Posterior cingulate gyrus (tissue), 11 donors: ENCODE measurements at regions not wholly inside any gene's neighbourhood (a gene's known extent, or its start where the extent isn't known, plus 50 kb on each side); places are given as distances from the start of the nearest gene placed in this dataset.
"Not testable (repeated sequence)": the region's sequence is repeated elsewhere in the genome, so short reads cannot be mapped to it uniquely, and the experiment has no call there.

ENCODE experiments used
- DNase-seq, 10 donors: peaks; one replicate each; pipeline versions ENCODE4 v3.0.0 to v3.0.0-alpha.2; 2020 to 2021; ENCODE audit warnings: mixed read lengths in 3 of 10
- intact Hi-C: fragments of 100-400 bp; cut with DNase I; formaldehyde crosslinking; loops from one replicate; pipeline ENCODE4 v1.15.1; 2023

DNA sequence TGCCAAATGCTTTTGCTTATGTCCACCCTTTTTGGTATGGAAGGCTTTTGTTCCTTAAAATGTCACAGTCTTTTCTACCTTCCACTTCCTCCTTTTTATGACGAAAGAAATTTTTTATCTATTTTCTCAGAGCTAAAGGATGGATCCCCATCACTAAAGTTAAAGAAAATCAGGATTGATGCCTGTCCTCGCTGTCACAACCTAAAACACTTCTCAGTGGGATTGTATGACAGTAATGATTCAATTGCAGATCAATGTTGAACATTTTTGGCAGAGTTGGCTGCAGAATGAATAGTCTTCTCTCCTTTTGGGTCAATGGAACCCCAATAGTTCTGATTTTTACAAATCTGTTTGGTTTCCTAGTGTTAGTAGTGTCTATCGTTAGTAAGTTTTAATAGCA is 549.8 kb upstream of the ROBO2 start:
- intact Hi-C loops: no loop called here
- DNase-seq: no peak

DNA sequence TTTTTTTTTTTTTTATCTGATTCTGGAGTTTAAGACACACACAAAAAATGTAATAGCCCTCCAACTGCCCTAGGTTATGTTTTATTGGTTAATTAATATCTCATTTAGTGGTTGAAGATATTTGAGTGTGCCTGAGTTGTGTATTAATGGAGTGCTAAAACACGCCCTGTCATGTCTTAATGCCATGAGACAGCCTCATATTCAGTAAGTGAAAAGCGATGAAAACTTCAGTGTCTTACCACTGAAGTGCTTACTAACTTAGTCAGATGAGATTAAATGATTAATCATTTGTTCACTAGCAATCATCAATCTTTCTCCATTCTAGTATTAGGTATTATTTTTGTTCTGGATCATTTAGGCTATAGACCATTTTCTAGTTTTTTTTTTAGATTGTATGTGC is 544.7 kb upstream of the ROBO2 start:
- no peak for DNase-seq
- intact Hi-C loops: no loop called here

DNA sequence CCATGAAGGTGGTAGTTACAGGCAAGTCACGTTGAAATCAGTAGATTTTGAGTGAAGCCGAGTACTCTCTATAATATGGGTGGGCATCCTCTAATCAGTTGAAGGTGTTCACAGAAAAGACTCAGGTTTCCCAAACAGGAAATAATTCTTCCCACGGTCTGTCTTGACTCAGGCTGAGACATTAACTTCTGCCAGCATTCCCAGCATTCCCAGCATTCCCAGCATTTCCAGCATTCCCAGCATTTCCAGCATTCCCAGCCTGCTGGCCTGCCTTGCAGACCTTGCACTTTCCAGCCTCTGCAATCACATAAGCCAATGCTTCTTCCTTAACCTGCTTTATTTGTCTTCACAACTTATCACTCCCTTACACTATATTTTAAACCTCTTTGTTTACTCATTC is 542.3 kb upstream of the ROBO2 start:
- intact Hi-C loops: no loop called here
- no peak for DNase-seq

DNA sequence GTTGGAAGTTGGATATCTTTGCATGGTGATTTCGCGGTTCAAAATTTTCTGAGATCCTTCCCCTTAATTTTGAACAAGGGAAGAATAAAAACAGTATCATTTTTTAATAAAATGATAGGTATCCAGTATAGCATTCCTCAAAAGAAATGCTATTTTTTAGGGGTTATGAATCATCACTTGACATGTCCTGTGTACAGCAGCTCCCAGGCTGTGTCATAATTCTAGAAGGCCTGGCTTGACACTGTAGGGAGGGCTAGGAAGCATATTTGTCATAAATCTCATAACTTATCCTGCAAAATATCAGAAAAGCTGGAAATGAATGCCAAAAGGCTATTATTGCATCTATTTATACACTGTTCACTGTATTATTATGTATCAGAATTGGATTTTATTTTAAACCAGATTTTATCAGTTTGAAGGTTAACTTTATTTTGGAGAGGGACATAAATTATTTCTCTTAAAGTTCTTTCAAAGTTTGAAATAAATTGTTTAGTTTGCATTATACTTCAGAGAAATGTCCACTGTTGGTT is 539.1 kb upstream of the ROBO2 start:
- no peak for DNase-seq
- intact Hi-C loops: no loop called here

DNA sequence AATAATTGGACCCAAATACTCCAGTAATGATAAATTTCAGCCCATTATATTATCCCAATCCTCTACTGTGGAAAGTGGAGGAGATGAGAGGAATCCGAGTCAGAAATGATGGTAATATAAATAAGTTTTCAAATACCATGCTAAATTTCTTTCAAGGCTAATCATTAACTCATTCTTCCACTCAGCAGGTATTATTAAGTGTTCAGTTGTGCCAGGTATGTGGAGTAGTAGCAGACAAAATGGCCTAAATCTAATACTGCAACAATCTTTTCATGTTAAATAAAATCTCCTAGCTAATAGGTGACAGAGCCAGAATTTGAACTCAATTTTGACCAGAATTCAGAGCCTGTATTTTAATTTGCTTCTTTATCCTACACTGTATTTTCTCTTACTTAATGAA is 538.6 kb upstream of the ROBO2 start:
- intact Hi-C loops: no loop called here
- DNase-seq: no peak

DNA sequence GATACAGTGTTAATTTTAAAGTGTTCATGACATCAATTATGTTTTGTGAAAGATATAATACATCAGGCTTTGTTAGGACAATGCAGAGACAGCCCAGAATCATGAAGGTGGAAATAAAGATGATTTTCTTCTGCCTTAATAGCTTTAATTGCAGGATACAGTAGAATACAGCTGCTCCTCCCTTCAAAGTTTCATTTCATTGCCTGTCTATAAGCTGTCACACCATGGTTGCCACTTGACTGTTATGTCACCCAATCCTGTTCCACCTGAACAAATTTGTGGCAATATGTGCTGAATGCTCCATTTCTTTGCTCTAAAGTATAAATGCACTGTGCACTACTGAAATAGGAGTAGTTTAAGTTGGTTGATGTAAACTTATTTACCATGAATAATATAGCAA is 537.8 kb upstream of the ROBO2 start:
- intact Hi-C loops: no loop called here
- DNase-seq: no peak

DNA sequence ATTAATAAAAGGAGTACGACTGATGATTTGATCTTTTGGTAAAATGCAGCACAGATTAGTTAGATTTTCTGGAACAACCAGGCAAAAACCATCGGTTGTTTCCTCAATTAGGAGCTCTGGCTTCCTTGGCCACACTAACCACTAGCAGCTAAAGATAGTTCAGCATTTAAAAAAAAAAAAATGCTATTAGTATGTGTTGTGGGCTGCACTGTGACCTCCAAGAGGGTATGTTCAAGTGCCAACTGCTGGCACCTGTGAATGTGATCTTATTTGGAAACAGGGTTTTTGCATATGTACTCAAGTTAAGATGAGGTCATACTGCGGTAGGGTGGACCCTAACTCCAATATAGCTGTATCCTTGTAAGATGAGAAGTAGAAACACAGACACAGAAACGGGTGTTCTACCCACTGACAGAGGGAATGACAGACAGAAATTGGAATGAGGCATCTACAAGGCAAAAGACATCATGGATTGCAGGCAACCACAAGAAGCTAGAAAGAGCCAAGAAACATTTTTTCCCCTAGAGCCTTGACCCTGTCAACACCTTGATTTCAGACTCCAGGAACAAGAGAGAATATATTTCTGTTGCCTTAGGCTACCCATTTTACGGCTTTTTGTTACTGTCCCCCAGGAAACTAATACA is 534.6 kb upstream of the ROBO2 start:
- intact Hi-C loops: no loop called here

DNA sequence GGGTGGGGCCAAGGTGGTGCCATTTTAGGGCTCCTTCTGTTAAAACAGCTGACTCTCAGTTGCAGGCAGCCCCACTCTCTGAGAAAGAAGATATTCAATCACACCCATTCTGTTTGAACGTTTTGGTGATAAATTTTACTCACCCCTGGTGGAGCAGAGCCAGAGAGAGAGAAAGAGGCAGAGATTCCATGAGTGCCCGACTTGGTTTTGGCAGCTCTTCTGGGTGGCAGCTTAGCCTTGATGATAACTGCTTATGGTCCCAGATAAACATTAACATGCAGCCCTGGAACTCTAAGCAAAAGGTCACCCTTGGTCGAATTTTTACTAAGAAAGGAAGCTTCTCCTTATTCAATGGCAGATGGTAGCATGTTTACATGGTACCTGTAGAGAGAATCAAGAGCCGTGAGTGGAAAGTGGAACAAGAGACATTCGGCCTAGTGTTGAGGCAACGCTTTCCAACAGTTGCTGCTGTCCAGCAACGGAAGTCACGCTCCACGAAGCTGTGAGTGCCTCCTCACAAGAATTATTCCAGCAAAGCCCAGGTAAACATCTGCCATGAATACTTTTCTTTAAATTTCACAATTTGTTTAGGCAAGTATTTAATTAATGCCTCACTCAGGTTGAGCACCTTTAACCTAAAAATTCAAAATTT is 530.6 kb upstream of the ROBO2 start:
- no peak for DNase-seq

More for the DNA sequence above, 534.6 kb upstream of the ROBO2 start:
- DNase-seq: no peak

DNA sequence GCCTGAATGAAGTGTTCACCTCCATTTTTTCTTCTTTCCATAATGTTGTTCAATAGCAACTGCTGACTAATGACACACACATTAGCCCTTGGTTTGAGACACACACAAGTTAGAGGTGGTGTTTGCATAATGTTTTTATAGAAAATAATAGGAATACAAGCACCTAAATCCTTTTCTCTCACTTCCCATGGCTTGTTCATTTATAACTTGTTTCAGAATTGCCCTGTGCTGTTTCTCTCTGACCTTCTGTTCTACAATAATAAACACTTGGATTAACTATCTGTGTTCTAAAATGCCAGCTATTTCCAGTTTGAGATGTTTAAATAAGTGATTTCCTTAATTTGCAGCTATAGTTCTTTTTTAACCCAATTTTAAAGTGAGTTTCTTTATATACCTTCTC is 525.1 kb upstream of the ROBO2 start:
- no peak for DNase-seq
- intact Hi-C loops: no loop called here

More for the DNA sequence above, 530.6 kb upstream of the ROBO2 start:
- intact Hi-C loops: no loop called here

DNA sequence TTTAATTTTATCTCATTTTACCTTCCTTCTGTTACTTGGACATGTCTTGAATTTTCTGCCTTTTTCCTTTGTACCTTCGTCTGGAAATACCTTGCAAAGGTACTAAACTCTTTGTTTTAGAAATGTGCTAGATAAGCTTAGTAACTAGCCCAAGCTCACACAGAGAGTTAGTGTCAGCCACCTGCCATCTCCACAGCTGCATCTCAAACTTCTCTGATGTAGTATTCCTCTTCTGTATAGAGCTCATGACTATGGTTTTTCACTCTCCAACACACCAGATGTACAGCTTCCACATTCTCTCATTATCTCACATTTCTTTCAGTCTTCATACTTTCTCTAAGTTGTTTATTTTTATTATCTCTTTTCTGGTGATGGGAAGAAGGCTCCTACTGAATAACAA is 516.6 kb upstream of the ROBO2 start:
- intact Hi-C loops: no loop called here
- no peak for DNase-seq

DNA sequence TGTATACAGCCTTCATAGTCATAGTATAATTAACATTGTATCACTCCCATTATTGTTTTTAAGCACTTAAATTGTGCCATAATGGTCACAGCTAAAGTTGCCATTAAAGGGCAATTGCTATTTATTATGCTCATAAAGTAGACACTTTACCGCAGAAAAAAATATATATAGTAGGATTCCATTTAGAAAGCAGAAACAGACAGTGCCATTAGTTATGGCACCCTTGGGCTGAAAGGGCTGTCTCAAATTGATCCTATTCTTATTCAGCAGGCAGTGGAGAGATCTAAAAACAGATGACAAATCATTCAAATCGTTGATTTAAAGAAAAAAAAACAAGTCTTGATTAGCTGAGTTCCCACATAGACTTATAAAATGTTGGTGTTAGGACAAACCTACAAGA is 514.2 kb upstream of the ROBO2 start:
- intact Hi-C loops: no loop called here
- DNase-seq: no peak

DNA sequence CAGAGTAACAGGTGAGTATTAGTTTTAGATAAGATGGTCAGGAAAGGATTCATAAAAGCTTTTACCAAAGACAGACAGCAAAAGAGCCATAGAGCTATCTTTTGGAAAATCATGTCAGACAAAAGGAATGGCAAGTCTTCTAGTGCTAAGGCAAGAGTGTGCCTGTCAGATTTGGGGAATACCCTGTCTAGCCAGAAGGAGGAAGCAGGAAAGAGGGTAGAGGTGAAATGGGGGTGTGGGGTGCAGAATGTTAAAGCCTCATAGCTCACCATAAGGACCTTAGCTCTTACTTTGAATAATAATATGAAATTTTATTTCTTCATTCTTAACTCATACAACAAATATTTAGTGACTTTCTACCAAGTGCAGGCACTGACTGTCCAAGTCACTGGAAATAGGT is 512.1 kb upstream of the ROBO2 start:
- no peak for DNase-seq
- intact Hi-C loops: no loop called here

DNA sequence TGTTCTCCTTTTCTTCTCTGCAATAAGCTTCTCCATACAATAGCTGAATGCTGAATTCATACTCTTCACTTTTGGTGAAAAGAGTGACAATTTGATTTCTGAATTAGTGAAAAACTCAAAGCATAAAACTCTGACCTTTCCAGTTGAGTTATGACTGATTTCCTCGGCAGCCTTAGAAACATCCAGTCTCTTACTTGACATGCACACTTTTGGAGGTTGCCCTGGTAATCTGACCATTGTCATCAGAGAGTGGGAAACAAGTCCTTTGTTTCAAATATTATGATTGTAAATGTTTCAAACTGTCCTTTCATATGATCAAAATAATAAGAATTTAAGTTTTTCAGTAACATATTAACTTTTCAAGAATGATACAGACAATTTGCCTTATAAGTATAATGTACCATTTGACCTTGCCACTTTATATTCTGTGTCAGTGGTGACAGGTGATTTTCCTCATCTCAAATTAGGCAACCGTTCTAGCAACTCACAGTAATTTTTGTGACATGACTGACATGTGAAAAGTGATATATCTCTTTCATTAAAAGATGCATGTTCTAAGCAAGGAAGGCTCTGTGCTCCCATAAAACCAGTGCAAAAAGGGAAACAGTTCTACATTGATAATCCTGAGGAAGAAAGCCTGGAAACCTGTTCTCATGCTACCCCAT is 507.6 kb upstream of the ROBO2 start:
- DNase-seq: no peak
- intact Hi-C loops: no loop called here

DNA sequence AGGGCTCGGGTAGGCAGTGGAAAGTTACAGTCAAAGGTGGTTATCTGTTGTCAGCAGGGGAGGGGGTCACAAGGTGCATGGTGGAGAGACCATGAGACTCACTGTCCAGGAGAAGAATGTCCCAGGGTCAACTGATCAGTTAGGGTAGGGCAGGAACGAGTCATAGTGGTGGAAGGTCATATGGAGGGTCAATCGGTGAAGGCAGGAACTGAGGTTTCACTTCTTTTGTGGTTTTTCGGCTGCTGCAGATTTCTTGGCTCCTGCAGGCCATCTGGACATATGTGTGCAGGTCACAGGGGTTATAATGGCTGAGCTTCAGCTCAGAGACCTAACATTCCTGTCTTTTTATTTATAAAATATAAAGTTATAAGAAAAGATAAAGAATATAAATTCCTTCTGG is 506.2 kb upstream of the ROBO2 start:
- DNase-seq, intact Hi-C loops: not testable (repeated sequence)

DNA sequence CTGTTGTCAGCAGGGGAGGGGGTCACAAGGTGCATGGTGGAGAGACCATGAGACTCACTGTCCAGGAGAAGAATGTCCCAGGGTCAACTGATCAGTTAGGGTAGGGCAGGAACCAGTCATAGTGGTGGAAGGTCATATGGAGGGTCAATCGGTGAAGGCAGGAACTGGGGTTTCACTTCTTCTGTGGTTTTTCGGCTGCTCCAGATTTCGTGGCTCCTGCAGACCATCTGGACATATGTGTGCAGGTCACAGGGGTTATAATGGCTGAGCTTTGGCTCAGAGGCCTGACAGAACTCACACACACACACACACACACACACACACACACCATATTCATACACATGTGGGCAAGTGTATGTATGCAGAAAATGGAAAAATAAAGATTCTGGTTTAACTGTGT is 502.0 kb upstream of the ROBO2 start:
- intact Hi-C loops, DNase-seq: not testable (repeated sequence)

DNA sequence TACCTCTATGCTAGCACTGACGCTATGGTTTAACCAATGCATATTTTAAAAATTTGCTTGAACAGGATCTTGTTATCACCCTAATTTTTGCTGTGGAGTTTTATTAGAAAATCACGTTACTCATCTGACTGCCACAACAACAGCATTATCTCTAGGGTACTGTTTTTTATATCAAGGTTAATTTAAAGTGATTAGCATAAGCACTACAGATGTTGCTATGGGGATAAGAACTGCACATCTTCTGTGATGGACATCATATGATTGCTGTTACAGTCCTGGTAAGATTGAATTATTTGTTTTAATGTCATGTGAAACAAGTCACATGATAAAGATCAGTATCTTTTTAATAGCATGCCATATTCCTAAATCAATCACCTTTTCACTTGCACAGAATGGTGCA is 492.2 kb upstream of the ROBO2 start:
- DNase-seq: no peak
- intact Hi-C loops: no loop called here

DNA sequence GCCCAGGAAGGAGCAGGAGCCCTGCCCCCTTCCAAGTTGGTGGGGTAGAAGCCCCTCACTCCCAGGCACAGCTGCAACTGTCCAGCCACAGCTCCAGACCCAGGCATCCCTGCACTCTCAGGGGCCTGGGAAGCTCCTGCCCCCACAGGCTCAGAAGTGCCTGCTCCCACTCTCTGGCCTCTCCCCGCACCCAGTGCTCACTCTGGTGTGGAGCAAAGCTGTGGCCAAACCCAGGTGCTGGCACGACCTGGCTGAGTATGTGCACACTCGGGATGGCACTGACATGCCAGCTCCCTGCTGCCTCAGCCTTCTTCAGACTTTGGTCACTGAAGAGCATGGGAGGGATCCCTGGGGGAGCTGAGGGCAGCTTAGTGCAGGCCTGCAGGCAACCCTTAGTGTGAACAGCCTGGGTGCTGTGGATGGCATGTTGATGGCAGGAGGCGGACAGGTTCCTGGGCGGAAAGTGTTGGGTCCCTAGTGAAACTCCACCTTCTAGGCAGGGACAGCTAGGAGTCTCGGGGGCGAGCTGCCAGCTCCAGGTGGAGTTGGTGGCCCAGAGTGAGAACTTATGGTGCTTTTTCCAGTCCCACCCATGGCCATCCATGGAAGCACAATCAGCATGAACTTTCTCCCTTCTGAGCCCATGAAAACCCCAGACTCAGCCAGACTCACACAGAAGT is 489.2 kb upstream of the ROBO2 start:
- intact Hi-C loops: no loop called here
- DNase-seq: peak in 2 of 10 donors; percentile 62 to 66

DNA sequence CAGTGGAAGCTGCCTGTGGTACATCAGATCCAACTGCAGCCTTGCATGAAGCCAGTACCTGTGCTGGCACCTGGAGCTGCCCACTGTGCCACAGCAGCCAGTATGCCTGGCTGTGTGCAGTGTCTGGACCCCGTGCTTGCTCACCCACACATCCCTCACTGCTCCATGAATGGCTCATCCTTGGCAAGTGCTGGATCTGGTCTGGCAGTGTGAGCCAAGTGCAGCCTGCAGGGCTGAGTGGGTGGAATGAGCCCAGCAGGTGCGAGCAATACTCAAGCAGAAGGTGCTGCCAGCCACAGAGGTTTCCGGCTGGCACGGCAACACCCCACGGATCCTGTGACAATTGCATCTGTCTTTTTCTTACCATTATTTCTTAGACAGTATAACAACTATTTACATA is 488.2 kb upstream of the ROBO2 start:
- DNase-seq: peak in 8 of 10 donors; percentile 44 to 93 (median 60)
- intact Hi-C loops: no loop called here

DNA sequence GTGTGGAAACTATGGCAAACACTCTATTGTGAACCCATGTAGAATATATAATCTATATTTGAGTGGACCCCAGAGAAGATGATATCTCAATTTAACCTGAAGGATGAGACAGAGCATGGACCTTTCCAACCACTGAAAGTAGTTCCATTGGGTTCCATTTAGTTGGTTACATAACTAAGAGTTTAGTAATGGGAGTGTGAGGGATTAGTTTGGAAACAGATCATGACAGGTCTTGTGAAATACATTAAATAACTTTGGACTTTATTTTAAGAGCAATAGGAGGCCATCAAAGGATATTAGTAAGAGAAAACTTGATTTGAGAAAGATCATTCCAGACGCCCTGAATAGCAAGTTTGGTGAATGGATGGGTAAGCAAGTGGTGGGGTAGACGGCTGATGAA is 487.2 kb upstream of the ROBO2 start:
- DNase-seq: no peak

DNA sequence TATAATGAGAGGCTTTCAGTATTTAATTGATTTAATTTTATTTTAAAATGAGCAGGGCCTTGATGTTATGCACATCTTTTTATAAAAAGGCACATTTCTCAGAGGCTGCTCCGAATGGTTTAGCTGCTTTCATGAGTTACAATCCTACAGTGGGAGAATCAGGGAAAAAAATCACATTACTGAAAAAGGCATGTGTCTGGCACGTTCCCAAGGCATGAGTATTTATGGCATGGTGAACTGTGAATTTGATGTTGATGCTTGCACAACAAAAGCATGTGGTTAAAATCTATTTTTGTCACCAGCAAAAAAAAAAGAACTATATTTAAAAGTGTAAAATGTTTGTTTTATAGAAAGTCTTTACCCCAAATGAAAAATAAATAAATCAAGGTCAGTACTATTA is 485.2 kb upstream of the ROBO2 start:
- intact Hi-C loops: no loop called here
- no peak for DNase-seq

More for the DNA sequence above, 487.2 kb upstream of the ROBO2 start:
- intact Hi-C loops: no loop called here
